HepG2 (cell line): ENCODE measurements at regions not wholly inside any gene's neighbourhood (a gene's known extent, or its start where the extent isn't known, plus 50 kb on each side); places are given as distances from the start of the nearest gene placed in this dataset.

ENCODE experiments used
- ATAC-seq: fragments of 200-7000 bp; cut with Tn5 transposase; 3 replicates; pipeline ENCODE4 v1.9.1; 2020; ENCODE audit warnings: mild to moderate bottlenecking, moderate library complexity
- BruUV-seq: library from RNA; stranded (reverse); fragments of 400-500 nt; replicated peaks from 2 replicates; lab custom pipeline; 2021; lab: Mats Ljungman, UMichigan
- CTCF ChIA-PET: fragments of 300-600 bp; formaldehyde crosslinking; extraction: SDS; loops from one replicate; lab custom pipeline; 2021; ENCODE audit warnings: low total read pairs, inconsistent platforms, low intra/inter-chr PET ratio; lab: Yijun Ruan, JAX
- POLR2A ChIA-PET: fragments of 350-600 bp; sonication (Branson Sonifier 250); formaldehyde crosslinking; loops from one replicate; lab custom pipeline; 2020; ENCODE audit warnings: antibody characterized with exemption, inconsistent platforms; lab: Yijun Ruan, JAX
- DNase-seq: peaks from one replicate; pipeline ENCODE4 v3.0.0-alpha.2; 2015; ENCODE audit warnings: low spot score
- FAIRE-seq: peaks from 3 replicates; lab custom pipeline; 2011; peaks lifted over from hg19 to GRCh38; lab: Jason Lieb, UNC
- H2AFZ ChIP-seq: one replicate; pipeline ENCODE4 v1.6.1; 2011; ENCODE audit warnings: low read length, inconsistent platforms
- H3K27ac ChIP-seq: fragments of 300-600 bp; 3 replicates; pipeline ENCODE4 v1.8.0; 2011; ENCODE audit warnings: mixed run types, mild to moderate bottlenecking, mixed read lengths, low read length, inconsistent platforms; ENCODE audit not compliant: insufficient read depth; ENCODE audit errors: extremely low read length
- H3K27me3 ChIP-seq, 2 experiments: fragments of 200-600 bp in 1 of 2; 2 replicates in 1 of 2; 3 replicates in 1 of 2; pipeline versions ENCODE4 v1.6.0 to v1.8.0; 2011; ENCODE audit warnings: low read length in 2 of 2, mild to moderate bottlenecking in 2 of 2, moderate library complexity in 2 of 2, inconsistent platforms in 1 of 2; ENCODE audit not compliant: insufficient read depth in 2 of 2, control insufficient read depth in 1 of 2
- H3K36me3 ChIP-seq, 2 experiments: fragments of 200-600 bp in 1 of 2; replicated peaks in 1 of 2; 2 replicates in 1 of 2; 3 replicates in 1 of 2; pipeline versions ENCODE4 v1.5.1 to v1.8.0; 2011; ENCODE audit warnings: low read length in 2 of 2, inconsistent platforms in 1 of 2; ENCODE audit not compliant: insufficient read depth in 2 of 2, control insufficient read depth in 1 of 2
- H3K4me1 ChIP-seq: 2 replicates; pipeline ENCODE4 v1.5.1; 2012; ENCODE audit warnings: low read length, inconsistent platforms; ENCODE audit not compliant: insufficient read depth
- H3K4me2 ChIP-seq: 2 replicates; pipeline ENCODE4 v1.6.0; 2011; ENCODE audit warnings: low read depth, low read length, inconsistent platforms
- H3K4me3 ChIP-seq, 3 experiments: fragments of 200-600 bp in 1 of 3; sonication (generic), shearing (Covaris generic) in 1 of 3; replicated peaks in 1 of 3; 2 replicates each; pipeline ENCODE4 v1.5.1; 2011 to 2016; ENCODE audit warnings: low read length in 3 of 3, inconsistent platforms in 2 of 3, low read depth in 2 of 3, mild to moderate bottlenecking in 2 of 3, control low read depth in 1 of 3, mixed read lengths in 1 of 3; ENCODE audit not compliant: insufficient read depth in 1 of 3
- H3K79me2 ChIP-seq: one replicate; pipeline ENCODE4 v1.6.1; 2011; ENCODE audit warnings: low read length, inconsistent platforms; ENCODE audit not compliant: insufficient read depth
- H3K9ac ChIP-seq: 2 replicates; pipeline ENCODE4 v1.6.0; 2011; ENCODE audit warnings: mild to moderate bottlenecking, low read depth, low read length, inconsistent platforms; ENCODE audit not compliant: insufficient read depth
- H3K9me3 ChIP-seq: 2 replicates; pipeline ENCODE4 v1.5.1; 2012; ENCODE audit warnings: mild to moderate bottlenecking, low read length
- H4K20me1 ChIP-seq: 2 replicates; pipeline ENCODE4 v1.6.0; 2011; ENCODE audit warnings: inconsistent platforms, mild to moderate bottlenecking, low read length, moderate library complexity; ENCODE audit not compliant: insufficient read depth
- CHD2 ChIP-seq: IDR thresholded peaks from 2 replicates; pipeline ENCODE4 v1.6.1; 2011; ENCODE audit warnings: low read depth, low read length, improper control_type of control experiment
- HOXA5 ChIP-seq: sonication (generic); formaldehyde crosslinking; IDR thresholded peaks from 2 replicates; pipeline ENCODE4 v1.4.0; 2020; ENCODE audit warnings: missing genetic modification reagents
- PAWR ChIP-seq: sonication (generic); formaldehyde crosslinking; IDR thresholded peaks from 2 replicates; pipeline ENCODE4 v1.4.0; 2020; ENCODE audit warnings: missing genetic modification reagents, mild to moderate bottlenecking, borderline replicate concordance
- RORA ChIP-seq: sonication (generic); formaldehyde crosslinking; IDR thresholded peaks from 2 replicates; pipeline ENCODE4 v1.5.0; 2020; ENCODE audit warnings: mild to moderate bottlenecking, missing genetic modification reagents, moderate library complexity
- SMARCE1 ChIP-seq: fragments of 450-650 bp; IDR thresholded peaks from 2 replicates; pipeline ENCODE4 v1.6.1; 2017; ENCODE audit warnings: borderline replicate concordance
- TAF1 ChIP-seq: sonication (generic); formaldehyde crosslinking; IDR thresholded peaks from 2 replicates; pipeline ENCODE4 v1.4.0; 2020; ENCODE audit warnings: missing genetic modification reagents
- ZBTB20 ChIP-seq: sonication (generic); formaldehyde crosslinking; IDR thresholded peaks from 2 replicates; pipeline ENCODE4 v1.8.1; 2023; ENCODE audit warnings: missing genetic modification reagents, low read depth, mild to moderate bottlenecking, borderline replicate concordance
- ZNF260 ChIP-seq: sonication (generic); formaldehyde crosslinking; IDR thresholded peaks from 2 replicates; pipeline ENCODE4 v1.4.0; 2020; ENCODE audit warnings: missing genetic modification reagents, low read depth, mild to moderate bottlenecking, borderline replicate concordance
- ZNF747 ChIP-seq: sonication (generic); formaldehyde crosslinking; IDR thresholded peaks from 2 replicates; pipeline ENCODE4 v1.8.1; 2023; ENCODE audit warnings: missing genetic modification reagents, mild to moderate bottlenecking, borderline replicate concordance
- WGBS: methylation state at CpG from one replicate; pipeline ENCODE4 v1.1.6; 2017; ENCODE audit warnings: low lambda C conversion rate; 5-methylcytosine and 5-hydroxymethylcytosine counted together
- in situ Hi-C: cut with HindIII; loops from 2 replicates; pipeline ENCODE4 v1.10.0; 2017; ENCODE audit warnings: low pct_unique_long_range_greater_than_20kb; ENCODE audit not compliant: extremely low pct_ligation_motif_present
- intact Hi-C: fragments of 100-400 bp; cut with micrococcal nuclease; formaldehyde crosslinking; loops from one replicate; pipeline ENCODE4 v1.10.0; 2022; ENCODE audit not compliant: unreplicated experiment
- TF ChIP-seq, protein P1 (sequence below): sonication (generic); formaldehyde crosslinking; IDR thresholded peaks from 2 replicates; pipeline ENCODE4 v1.4.0; 2020; ENCODE audit warnings: missing genetic modification reagents, borderline replicate concordance

GRCh38 chr3:72212396-72212795, 427.4 kb upstream of the PROK2 start:
- H3K27me3 ChIP-seq: peaks cover 0 to 3% of the 10 kb centered on the region in 2 experiments; a peak in 1 of 5 replicates
- TF ChIP-seq RORA (CRISPR knock-in tag) (no peak), HOXA5 (CRISPR knock-in tag) (no peak), TAF1 (CRISPR knock-in tag) (no peak), ZBTB20 (CRISPR knock-in tag) (no peak), SMARCE1 (no peak), PAWR (CRISPR knock-in tag) (no peak), ZNF260 (CRISPR knock-in tag) (no peak), ZNF747 (no peak), CHD2 (no peak)
- TF ChIP-seq, protein P1, sequence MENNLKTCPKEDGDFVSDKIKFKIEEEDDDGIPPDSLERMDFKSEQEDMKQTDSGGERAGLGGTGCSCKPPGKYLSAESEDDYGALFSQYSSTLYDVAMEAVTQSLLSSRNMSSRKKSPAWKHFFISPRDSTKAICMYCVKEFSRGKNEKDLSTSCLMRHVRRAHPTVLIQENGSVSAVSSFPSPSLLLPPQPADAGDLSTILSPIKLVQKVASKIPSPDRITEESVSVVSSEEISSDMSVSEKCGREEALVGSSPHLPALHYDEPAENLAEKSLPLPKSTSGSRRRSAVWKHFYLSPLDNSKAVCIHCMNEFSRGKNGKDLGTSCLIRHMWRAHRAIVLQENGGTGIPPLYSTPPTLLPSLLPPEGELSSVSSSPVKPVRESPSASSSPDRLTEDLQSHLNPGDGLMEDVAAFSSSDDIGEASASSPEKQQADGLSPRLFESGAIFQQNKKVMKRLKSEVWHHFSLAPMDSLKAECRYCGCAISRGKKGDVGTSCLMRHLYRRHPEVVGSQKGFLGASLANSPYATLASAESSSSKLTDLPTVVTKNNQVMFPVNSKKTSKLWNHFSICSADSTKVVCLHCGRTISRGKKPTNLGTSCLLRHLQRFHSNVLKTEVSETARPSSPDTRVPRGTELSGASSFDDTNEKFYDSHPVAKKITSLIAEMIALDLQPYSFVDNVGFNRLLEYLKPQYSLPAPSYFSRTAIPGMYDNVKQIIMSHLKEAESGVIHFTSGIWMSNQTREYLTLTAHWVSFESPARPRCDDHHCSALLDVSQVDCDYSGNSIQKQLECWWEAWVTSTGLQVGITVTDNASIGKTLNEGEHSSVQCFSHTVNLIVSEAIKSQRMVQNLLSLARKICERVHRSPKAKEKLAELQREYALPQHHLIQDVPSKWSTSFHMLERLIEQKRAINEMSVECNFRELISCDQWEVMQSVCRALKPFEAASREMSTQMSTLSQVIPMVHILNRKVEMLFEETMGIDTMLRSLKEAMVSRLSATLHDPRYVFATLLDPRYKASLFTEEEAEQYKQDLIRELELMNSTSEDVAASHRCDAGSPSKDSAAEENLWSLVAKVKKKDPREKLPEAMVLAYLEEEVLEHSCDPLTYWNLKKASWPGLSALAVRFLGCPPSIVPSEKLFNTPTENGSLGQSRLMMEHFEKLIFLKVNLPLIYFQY: no peak
- H3K9me3 ChIP-seq: no peaks in the 10 kb centered on the region
- no peak for ATAC-seq
- BruUV-seq: no TSS peak
- H2AFZ ChIP-seq: no peak overlapping the region
- 15% methylated on average over 4 of the region's 4 CpGs for WGBS
- H3K9ac ChIP-seq: no peak overlapping the region
- H3K4me1 ChIP-seq: no peaks in the 10 kb centered on the region
- intact Hi-C loops (no loop called here), in situ Hi-C loops (no loop called here)
- no peaks in the 10 kb centered on the region for H3K36me3 ChIP-seq
- no peak overlapping the region for H3K27ac ChIP-seq
- CTCF ChIA-PET: no interaction called here
- H4K20me1 ChIP-seq: no peaks in the 10 kb centered on the region
- no peak overlapping the region for H3K4me3 ChIP-seq
- no peak for FAIRE-seq
- H3K4me2 ChIP-seq: no peak overlapping the region
- POLR2A ChIA-PET: no interaction called here
- no peaks in the 10 kb centered on the region for H3K79me2 ChIP-seq
- DNase-seq: no peak
